ENCODE measurements at regions not wholly inside any gene's neighbourhood (a gene's known extent, or its start where the extent isn't known, plus 50 kb on each side); places are given as distances from the start of the nearest gene placed in this dataset.

DNA sequence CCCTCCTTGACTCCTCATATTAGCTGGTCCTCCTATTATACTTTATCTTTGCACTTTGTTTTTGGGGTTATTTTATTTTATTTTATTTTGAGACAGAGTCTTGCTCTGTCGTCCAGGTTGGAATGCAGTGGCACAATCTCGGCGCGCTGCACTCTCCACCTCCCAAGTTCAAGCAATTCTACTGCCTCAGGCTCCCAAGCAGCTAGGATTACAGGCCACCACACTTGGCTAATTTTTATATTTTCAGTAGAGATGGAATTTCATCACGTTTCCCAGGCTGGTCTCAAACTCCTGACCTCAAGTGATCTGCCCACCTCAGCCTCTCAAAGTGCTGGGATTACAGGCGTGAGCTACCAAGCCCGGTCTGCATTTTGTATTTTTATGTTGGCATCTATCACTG, 126.7 kb downstream of the FOXB1 start:
- TF ChIP-seq, protein P1, sequence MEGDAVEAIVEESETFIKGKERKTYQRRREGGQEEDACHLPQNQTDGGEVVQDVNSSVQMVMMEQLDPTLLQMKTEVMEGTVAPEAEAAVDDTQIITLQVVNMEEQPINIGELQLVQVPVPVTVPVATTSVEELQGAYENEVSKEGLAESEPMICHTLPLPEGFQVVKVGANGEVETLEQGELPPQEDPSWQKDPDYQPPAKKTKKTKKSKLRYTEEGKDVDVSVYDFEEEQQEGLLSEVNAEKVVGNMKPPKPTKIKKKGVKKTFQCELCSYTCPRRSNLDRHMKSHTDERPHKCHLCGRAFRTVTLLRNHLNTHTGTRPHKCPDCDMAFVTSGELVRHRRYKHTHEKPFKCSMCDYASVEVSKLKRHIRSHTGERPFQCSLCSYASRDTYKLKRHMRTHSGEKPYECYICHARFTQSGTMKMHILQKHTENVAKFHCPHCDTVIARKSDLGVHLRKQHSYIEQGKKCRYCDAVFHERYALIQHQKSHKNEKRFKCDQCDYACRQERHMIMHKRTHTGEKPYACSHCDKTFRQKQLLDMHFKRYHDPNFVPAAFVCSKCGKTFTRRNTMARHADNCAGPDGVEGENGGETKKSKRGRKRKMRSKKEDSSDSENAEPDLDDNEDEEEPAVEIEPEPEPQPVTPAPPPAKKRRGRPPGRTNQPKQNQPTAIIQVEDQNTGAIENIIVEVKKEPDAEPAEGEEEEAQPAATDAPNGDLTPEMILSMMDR (IDR thresholded peaks at IDR 0.05; ENCODE audit: extremely low read depth in 1 of 2, insufficient read depth in 1 of 2, low read depth in 1 of 2, low read length in 2 of 2), result no peak
- TF ChIP-seq POLR2A (IDR thresholded peaks at IDR 0.05; ENCODE audit: low read depth, low read length), result no peak
